CD14-positive monocyte (primary cell): ENCODE measurements at regions not wholly inside any gene's neighbourhood (a gene's known extent, or its start where the extent isn't known, plus 50 kb on each side); places are given as distances from the start of the nearest gene placed in this dataset.

Source experiments
- DNase-seq, 3 donors: peaks; one replicate each; pipeline ENCODE4 v3.0.0-alpha.2; 2011 to 2022
- H2AFZ ChIP-seq: 2 replicates; pipeline ENCODE4 v1.6.0; 2012; ENCODE audit warnings: mild to moderate bottlenecking, low read depth, low read length, inconsistent platforms; ENCODE audit not compliant: insufficient read depth, poor library complexity, severe bottlenecking
- H3K27ac ChIP-seq, 2 donors: 1 replicate in 1 of 2; 2 replicates in 1 of 2; pipeline ENCODE4 v1.5.1; 2012 to 2013; ENCODE audit warnings: low read length in 2 of 2, control low read depth in 1 of 2, inconsistent platforms in 1 of 2, low read depth in 1 of 2, mild to moderate bottlenecking in 1 of 2
- H3K27me3 ChIP-seq, 2 donors: one replicate each; pipeline versions ENCODE4 v1.6.0 to v1.6.1; 2011 to 2013; ENCODE audit warnings: low read length in 2 of 2; ENCODE audit not compliant: control insufficient read depth in 2 of 2, insufficient read depth in 2 of 2
- H3K36me3 ChIP-seq, 2 donors: replicated peaks in 1 of 2; 1 replicate in 1 of 2; 2 replicates in 1 of 2; pipeline versions ENCODE4 v1.5.1 to v1.6.1; 2012 to 2013; ENCODE audit warnings: low read length in 2 of 2, control low read depth in 1 of 2, inconsistent platforms in 1 of 2, mild to moderate bottlenecking in 1 of 2; ENCODE audit not compliant: insufficient read depth in 2 of 2, control insufficient read depth in 1 of 2
- H3K4me1 ChIP-seq, 2 donors: 1 replicate in 1 of 2; 2 replicates in 1 of 2; pipeline versions ENCODE4 v1.5.1 to v1.6.1; 2012 to 2013; ENCODE audit warnings: low read length in 2 of 2, control low read depth in 1 of 2, inconsistent platforms in 1 of 2, mild to moderate bottlenecking in 1 of 2, moderate library complexity in 1 of 2; ENCODE audit not compliant: insufficient read depth in 2 of 2, control insufficient read depth in 1 of 2
- H3K4me2 ChIP-seq: replicated peaks from 2 replicates; pipeline ENCODE3; 2012; ENCODE audit warnings: low read length, moderate library complexity, mild to moderate bottlenecking; ENCODE audit not compliant: poor library complexity, severe bottlenecking; ENCODE audit errors: extremely low read depth
- H3K4me3 ChIP-seq, 3 experiments: fragments of 200-600 bp in 1 of 3; sonication (generic) in 1 of 3; replicated peaks in 1 of 3; 1 replicate in 2 of 3; 2 replicates in 1 of 3; pipeline ENCODE4 v1.5.1; 2011 to 2013; ENCODE audit warnings: low read length in 3 of 3, mild to moderate bottlenecking in 3 of 3, control low read depth in 2 of 3, low read depth in 2 of 3, inconsistent platforms in 1 of 3, moderate library complexity in 1 of 3
- H3K79me2 ChIP-seq: 2 replicates; pipeline ENCODE4 v1.6.0; 2012; ENCODE audit warnings: mild to moderate bottlenecking, control low read depth, inconsistent platforms, low read length, moderate library complexity; ENCODE audit not compliant: insufficient read depth
- H3K9ac ChIP-seq: 2 replicates; pipeline ENCODE4 v1.6.0; 2017; ENCODE audit warnings: low read length, mild to moderate bottlenecking; ENCODE audit not compliant: insufficient read depth, poor library complexity, severe bottlenecking
- H3K9me3 ChIP-seq, 2 donors: replicated peaks in 1 of 2; 1 replicate in 1 of 2; 2 replicates in 1 of 2; pipeline versions ENCODE4 v1.5.1 to v1.6.1; 2012 to 2013; ENCODE audit warnings: low read length in 2 of 2, control low read depth in 1 of 2; ENCODE audit not compliant: control insufficient read depth in 1 of 2, insufficient read depth in 1 of 2
- H4K20me1 ChIP-seq: 2 replicates; pipeline ENCODE4 v1.6.0; 2012; ENCODE audit warnings: mild to moderate bottlenecking, low read length, control low read depth, moderate library complexity; ENCODE audit not compliant: insufficient read depth
- H3K27ac Mint-ChIP-seq, 7 donors: one replicate each; pipeline ENCODE4 v1.8.0; 2020; ENCODE audit warnings: mild to moderate bottlenecking in 7 of 7, mixed read lengths in 7 of 7, moderate library complexity in 6 of 7, inconsistent platforms in 2 of 7
- H3K27me3 Mint-ChIP-seq, 3 donors: one replicate each; pipeline ENCODE4 v1.8.0; 2021 to 2022; ENCODE audit warnings: low read depth in 3 of 3, mild to moderate bottlenecking in 3 of 3, mixed read lengths in 3 of 3, moderate library complexity in 3 of 3, inconsistent platforms in 1 of 3
- H3K36me3 Mint-ChIP-seq, 2 donors: one replicate each; pipeline ENCODE4 v1.8.0; 2020; ENCODE audit warnings: mixed read lengths in 2 of 2, inconsistent platforms in 1 of 2, mild to moderate bottlenecking in 1 of 2
- H3K4me1 Mint-ChIP-seq: one replicate; pipeline ENCODE4 v1.8.0; 2020; ENCODE audit warnings: mild to moderate bottlenecking, mixed read lengths
- H3K4me3 Mint-ChIP-seq, 2 donors: one replicate each; pipeline ENCODE4 v1.8.0; 2020; ENCODE audit warnings: mild to moderate bottlenecking in 2 of 2, mixed read lengths in 2 of 2, moderate library complexity in 1 of 2
- H3K9me3 Mint-ChIP-seq, 7 donors: one replicate each; pipeline ENCODE4 v1.8.0; 2020 to 2022; ENCODE audit warnings: mixed read lengths in 7 of 7, mild to moderate bottlenecking in 6 of 7, moderate library complexity in 6 of 7, inconsistent platforms in 2 of 7
- WGBS: methylation state at CpG from one replicate; pipeline ENCODE4 v1.1.5; 2013; ENCODE audit warnings: missing lambda C conversion rate; ENCODE audit not compliant: insufficient coverage; 5-methylcytosine and 5-hydroxymethylcytosine counted together
- intact Hi-C, 2 donors: fragments of 100-400 bp; cut with micrococcal nuclease; formaldehyde crosslinking; loops; one replicate each; pipeline versions ENCODE4 v1.15.0 to v1.15.1; 2023
- TF ChIP-seq, protein P1 (sequence below): fragments of 200-600 bp; IDR thresholded peaks from one replicate; pipeline ENCODE4 v1.8.0; 2022; ENCODE audit warnings: antibody characterized with exemption, mild to moderate bottlenecking

DNA sequence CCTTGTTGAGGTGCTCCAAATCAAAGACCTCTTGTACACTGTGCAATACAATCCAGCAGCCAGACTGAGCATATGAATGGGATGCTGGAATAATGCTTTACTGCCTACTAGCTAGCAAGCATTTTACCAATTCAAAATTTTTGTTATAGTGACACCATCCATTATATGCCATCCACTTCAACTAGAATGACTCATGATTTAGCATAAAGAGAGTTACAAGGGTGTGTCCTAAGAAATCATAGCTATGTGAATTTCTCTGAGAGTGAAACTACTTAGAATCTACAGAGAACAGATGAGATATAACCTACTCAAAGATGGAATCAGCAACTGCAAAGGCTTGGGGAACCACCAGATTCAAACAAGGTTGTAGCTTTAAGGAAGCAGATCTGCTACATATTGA, 221.9 kb downstream of the LHFPL1 start:
- peaks cover 0 to 3% (median 2%) of the 10 kb centered on the region in 3 donors for H3K27me3 Mint-ChIP-seq
- Histone ChIP-seq H3K9me3 (peaks cover 0 to 6% of the 10 kb centered on the region in 2 donors), H4K20me1 (no peaks in the 10 kb centered on the region), H3K9ac (no peak overlapping the region), H3K27me3 (no peaks in the 10 kb centered on the region), H3K4me3 (no peak overlapping the region), H3K4me2 (no peak overlapping the region), H3K27ac (no peak overlapping the region), H2AFZ (no peak overlapping the region), H3K36me3 (no peaks in the 10 kb centered on the region), H3K4me1 (no peaks in the 10 kb centered on the region), H3K79me2 (no peaks in the 10 kb centered on the region)
- DNase-seq: no peak
- intact Hi-C loops: no loop called here
- TF ChIP-seq, protein P1, sequence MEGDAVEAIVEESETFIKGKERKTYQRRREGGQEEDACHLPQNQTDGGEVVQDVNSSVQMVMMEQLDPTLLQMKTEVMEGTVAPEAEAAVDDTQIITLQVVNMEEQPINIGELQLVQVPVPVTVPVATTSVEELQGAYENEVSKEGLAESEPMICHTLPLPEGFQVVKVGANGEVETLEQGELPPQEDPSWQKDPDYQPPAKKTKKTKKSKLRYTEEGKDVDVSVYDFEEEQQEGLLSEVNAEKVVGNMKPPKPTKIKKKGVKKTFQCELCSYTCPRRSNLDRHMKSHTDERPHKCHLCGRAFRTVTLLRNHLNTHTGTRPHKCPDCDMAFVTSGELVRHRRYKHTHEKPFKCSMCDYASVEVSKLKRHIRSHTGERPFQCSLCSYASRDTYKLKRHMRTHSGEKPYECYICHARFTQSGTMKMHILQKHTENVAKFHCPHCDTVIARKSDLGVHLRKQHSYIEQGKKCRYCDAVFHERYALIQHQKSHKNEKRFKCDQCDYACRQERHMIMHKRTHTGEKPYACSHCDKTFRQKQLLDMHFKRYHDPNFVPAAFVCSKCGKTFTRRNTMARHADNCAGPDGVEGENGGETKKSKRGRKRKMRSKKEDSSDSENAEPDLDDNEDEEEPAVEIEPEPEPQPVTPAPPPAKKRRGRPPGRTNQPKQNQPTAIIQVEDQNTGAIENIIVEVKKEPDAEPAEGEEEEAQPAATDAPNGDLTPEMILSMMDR: no peak
- H3K36me3 Mint-ChIP-seq: no peaks in the 10 kb centered on the region
- H3K4me1 Mint-ChIP-seq: no peaks in the 10 kb centered on the region
- peaks cover 0 to 10% (median 1%) of the 10 kb centered on the region in 7 donors for H3K9me3 Mint-ChIP-seq
- H3K4me3 Mint-ChIP-seq: no peak overlapping the region
- no peak overlapping the region for H3K27ac Mint-ChIP-seq

- Histone ChIP-seq H2AFZ (no peak overlapping the region), H3K9me3 (no peaks in the 10 kb centered on the region), H3K27ac (no peak overlapping the region), H3K36me3 (no peaks in the 10 kb centered on the region), H3K4me2 (no peak overlapping the region), H3K27me3 (no peaks in the 10 kb centered on the region), H3K4me3 (no peak overlapping the region), H3K79me2 (no peaks in the 10 kb centered on the region), H4K20me1 (no peaks in the 10 kb centered on the region), H3K4me1 (no peaks in the 10 kb centered on the region), H3K9ac (no peak overlapping the region)
- Mint-ChIP-seq H3K27me3 (peaks cover 0 to 2% (median 0%) of the 10 kb centered on the region in 3 donors), H3K4me3 (no peak overlapping the region), H3K36me3 (no peaks in the 10 kb centered on the region), H3K27ac (no peak overlapping the region), H3K9me3 (peaks cover 0 to 3% (median 1%) of the 10 kb centered on the region in 7 donors), H3K4me1 (no peaks in the 10 kb centered on the region)
- DNase-seq: no peak
- intact Hi-C loops: no loop called here
- no CpG with 5 or more reads among the region's 2 CpGs for WGBS
- TF ChIP-seq, protein P1: no peak
Observed at GRCh38 chrX:112450810-112451209, 228.9 kb downstream of the LHFPL1 start.
